Skin of body (tissue), 1 donor: ENCODE measurements at regions not wholly inside any gene's neighbourhood (a gene's known extent, or its start where the extent isn't known, plus 50 kb on each side); places are given as distances from the start of the nearest gene placed in this dataset.

Experiments used
- DNase-seq: peaks from one replicate; lab custom pipeline; 2025; lab: John Stamatoyannopoulos, UW

DNA sequence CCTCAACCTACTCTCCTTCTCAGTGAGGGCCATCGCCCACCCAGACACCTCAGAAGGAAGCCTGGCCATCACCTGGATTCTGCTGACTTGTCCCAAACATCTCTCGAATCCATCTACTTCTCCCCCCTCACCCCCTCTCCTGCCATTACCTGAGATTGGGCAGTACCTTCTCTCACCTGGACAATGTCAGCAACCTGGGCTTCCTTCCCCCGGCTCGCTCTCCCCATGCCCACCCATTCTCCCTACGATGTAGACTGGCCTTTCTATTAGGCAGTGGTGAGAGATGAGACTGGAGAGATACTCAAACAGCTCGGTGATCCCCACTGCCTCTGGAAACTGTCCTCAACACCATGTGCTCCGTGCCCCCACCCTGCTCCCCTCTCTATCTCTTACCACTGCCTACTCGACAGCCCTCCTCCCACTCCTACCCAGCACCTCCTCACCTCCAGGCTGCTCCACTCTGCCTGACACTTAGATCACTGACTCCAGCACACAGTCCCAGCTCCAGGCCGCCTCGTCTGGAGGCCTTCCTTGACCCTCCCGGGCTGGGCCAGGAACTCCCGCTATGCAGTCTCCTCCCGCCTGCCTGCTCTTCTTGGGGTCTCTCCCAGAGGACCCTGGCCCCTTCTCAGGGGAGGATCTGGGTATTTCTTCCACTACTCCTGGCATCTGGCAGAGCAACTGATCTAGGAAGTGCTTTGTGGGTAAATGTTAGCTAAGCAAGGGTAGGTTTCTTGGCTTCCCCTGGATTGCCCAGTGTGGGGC is 235.8 kb upstream of the NLRP1 start:
- no peak for DNase-seq

DNA sequence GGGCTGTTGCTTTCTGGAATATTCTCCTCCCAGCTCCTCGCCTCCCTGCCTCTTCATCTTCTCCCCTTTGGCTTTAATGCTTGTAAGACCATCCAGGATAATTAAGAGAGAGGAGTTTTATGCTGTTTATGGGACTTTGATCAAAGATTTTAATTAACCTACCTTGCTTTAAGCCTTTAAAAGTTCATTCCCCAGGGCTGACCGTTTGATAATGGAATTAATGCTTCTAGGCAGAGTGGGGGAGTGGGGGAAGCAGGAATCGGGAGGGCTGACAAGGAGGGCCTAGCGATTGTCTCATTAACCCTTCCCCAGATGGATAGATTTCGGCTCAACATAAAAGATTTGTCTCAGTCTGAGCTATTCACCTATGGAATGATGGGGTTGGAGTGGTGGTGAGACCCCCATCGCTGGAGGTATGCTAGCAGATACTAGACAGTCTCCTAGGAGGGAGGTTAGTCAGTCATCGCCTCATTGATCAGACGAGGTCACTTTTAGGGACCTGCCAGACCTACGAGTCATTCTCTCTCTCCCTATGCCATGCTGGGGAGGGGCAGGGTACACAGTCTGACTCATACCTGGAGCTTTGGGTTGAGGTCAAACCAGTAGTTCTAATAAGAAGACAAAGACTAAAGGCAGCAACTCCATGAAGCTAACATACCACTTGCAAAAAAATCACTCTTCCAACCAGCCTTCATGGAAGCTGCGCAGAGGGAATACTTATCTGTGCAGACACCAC is 236.6 kb upstream of the NLRP1 start:
- DNase-seq = no peak

DNA sequence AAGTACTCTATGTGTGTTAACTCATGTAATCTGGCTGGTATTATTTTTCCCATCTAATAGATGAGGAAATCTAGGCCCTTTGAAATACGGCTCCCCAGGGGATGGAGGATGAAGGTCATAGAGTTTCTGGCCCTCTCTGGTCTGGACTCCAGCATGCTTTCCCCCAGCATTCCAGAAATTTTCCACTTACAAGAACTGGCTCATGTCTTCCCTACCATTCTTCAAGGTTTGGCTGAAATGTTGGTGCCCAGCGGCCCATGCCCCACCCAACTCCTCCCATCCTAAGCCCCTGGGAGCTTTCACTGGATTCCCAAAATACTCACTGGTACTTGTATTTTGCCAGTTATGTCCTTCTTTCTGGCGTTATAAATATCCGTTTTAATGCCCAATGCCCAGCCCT is 237.5 kb upstream of the NLRP1 start:
- no peak for DNase-seq

DNA sequence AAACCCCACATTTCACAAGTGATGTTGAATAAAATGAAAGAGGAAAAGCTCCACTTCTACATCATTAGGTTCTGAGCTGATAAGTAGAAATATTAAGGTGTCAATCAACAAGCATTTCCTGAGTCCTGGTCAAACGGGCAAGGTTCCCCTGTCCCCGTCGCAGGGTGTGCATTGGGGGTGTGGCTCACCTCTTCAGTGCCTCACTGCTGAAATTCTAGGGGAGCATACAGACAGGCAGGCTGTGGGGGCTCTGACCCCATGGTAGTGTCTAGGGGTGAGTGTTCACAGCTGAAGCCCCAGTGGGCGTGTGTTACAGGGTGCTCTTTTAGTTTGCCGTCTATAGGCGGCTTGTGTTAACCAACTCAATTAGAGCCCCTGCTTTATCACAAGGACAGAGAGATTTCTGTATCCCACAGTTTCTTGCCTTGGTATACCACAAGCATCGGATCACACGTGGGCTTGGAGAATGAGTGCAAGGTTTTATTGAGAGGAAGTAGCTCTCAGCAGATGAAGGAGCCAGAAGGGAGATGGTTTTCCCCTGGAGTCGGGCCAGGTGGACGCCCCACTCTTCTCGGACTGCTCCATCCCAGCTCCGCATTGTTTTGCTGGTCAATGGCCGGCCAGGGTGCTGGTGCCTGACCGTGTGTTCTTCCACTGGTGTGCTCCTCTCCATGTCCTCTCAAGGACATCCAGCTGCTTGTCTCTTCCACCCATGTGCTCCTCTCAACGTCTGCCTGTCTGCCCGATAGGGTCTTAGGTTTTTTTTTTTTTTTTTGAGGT is 238.2 kb upstream of the NLRP1 start:
- DNase-seq = no peak

DNA sequence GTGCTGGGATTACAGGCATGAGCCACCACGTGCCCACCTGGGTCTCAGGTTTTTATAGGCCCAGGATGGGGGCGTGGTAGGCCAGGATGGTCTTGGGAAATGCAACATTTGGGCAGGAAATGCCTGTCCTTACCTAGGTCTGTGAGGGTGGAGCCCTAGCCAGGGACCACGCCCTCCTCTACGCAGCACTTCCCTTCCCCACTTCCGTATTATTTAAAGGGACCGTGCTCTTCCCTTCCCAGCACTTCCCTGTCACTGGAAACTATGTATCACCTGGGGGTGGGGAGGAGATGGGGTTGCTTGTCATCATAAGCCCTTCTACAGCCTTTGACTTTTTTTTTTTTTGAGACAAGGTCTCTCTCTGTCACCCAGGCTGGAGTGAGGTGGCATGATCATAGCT is 238.9 kb upstream of the NLRP1 start:
- DNase-seq = no peak

DNA sequence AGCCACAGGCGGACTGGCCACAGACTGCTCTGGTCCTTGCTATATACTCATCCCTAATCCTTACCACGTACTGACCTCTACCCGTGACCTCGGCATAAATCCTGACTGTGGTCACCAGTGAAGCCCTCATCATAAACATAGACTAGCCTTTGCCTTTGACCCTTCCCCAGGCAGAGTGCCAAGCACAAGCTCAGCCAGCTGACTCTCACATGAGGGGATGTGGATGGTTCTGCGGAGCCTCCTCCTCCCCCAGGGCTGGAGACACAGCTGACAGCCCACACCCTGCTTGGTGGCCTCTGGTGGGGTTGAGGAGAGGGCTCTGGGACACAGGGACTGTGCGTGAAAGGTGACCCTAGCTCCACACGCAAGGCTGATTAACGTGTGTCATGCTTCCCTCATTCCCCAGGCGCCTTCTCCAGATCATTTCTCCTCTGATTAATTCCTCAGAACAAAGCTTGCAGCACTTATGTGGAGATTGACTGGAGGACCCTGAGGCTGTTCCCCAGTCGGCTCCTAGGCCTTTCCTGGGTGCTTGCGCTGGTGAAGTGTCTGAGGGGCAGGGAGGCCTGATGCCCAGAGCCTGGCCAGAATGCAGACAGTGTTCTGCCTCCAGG is 241.5 kb upstream of the NLRP1 start:
- DNase-seq = no peak

DNA sequence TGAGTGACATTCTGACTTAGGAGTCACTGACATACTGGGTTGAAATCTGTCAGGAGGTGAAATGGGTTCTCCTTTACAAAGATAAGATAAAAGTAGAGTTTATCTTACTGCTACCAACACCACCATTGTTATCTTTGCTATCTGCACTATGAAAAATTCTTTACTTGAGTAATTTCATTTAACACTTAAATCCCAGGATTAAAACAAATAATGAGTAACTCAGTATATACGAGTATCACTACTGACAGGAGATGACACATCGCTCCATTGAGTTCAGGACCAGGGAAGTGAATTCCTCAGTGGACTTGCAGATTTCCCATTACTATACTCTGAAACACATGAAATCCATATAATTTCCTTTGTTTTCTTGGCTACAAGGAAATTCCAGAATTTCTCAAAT is 242.1 kb upstream of the NLRP1 start:
- no peak for DNase-seq

DNA sequence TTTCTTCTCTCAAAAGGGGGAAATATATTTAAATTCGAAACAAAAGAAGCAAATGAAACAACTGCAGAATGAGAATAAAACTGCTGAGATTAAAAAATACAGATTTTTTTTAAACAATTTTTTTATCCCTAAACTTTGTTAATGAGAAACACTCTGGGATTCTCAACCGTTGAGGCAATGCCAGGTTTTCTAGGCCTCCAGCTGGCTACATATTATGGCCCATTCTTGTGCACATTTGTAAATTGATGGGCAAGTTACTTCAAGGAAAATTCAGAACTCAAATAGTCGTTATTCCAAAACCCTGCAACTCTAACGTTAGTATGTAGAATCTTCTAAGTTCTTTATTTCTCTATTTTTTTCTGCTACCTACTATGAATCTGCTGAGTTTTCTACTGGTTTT is 239.3 kb upstream of the WSCD1 start:
- no peak for DNase-seq

DNA sequence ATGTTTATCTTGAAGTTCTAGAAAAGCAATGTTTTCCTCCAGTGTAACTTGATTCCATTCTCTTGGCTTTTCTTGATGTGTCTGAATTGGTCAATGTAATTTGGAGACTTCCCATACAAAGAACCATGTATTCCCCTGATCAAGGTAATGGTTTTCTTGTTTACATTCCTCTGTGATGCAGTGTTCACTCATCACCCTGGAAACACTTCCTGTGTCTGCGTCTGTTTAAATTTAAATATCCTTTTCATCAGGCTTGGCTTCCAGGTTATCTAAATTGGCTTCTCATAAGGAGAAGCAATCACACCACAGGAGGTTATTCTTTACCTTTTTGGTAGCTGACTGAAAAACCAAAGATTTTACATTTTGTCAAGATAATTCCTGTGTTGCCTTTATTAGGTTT is 237.3 kb upstream of the WSCD1 start:
- DNase-seq = no peak

DNA sequence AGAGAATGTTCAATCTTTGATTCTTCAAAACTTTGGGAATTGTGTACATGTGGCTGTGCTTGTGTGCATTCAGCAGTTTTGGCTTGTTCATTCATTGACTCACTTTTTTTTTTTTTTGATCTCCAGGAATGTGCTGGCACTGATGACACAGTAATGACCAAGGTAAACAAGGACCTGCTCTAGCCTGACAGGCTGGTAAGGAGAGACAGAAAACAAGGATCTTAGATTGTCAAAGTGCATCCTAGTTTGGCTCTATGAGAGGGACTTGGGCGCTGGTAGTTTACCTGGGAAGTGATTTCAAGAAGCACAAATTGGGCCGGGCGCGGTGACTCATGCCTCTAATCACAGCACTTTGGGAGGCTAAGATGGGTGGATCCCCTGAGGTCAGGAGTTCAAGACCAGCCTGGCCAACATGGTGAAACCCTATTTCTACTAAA is 233.1 kb upstream of the WSCD1 start:
- no peak for DNase-seq

DNA sequence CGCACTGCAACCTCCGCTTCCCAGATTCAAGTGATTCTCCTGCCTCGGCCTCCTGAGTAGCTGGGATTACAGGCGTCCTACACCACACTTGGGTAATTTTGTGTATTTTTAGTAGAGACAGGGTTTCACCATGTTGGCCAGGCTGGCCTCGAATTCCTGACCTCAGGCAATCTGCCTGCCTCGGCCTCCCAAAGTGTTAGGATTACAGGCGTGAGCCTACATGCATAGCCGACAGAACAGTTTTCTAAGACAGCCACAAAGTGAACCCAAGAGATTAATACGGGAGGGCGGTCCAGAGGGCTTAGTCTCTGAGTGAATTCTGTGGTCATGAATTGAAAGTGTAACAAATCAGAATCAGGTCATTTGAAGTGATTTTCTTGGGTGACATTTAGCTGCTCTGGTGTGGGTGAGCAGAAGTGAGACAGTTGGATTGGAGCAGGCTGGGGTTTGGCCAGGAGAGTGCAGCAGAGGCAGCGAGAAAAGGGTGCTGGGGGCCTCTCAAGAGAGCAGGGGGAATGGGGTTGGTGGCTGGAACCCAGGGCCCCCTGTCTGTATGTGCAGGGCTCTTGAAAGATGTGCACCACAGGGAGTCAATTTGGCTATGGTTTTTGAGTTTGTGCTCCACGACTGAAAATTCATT is 231.4 kb upstream of the WSCD1 start:
- no peak for DNase-seq

DNA sequence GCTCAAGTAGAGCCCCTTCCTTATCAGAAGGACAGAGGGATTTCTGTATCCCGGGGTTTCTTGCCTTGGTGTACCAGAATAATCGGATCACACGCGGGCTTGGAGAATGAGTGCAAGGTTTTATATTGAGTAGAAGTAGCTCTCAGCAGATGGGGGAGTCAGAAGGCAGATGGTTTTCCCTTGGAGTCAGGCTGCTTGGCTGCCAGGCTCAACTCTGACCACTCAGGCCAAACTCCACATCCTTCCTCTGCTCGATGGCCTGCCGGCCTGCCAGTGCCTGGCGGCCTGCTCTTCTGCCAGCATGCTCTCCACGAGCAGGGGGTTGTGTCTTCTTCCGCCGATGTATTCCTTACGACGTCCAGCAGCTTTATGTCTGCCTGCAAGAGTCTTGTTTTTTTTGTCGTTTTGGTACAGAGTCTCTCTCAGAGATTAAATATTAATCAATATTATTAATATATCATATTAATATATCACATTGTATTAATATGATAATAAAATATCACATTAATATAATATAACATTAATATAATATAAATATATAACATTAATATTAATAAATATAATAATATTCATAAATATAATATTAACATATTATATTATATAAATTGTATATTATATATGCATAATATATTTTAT is 229.2 kb upstream of the WSCD1 start:
- no peak for DNase-seq

DNA sequence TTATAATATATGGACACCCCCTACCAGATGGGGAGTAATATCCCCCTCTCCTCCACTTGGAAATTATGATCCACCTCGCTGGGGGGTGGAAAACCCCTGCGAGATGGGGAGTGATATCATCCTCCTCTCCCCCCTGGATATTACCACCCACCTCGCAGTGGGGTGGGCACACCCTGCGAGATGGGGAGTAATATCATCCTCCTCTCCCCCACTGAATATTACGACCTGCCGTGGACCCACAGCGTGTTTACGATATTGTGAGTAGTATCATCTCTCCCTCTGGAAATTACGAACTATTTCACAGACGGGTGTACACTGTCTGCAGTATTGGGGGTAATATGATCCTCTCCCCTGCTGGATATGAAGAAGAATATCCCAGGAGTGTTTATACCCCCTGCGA is 228.3 kb upstream of the WSCD1 start:
- no peak for DNase-seq

DNA sequence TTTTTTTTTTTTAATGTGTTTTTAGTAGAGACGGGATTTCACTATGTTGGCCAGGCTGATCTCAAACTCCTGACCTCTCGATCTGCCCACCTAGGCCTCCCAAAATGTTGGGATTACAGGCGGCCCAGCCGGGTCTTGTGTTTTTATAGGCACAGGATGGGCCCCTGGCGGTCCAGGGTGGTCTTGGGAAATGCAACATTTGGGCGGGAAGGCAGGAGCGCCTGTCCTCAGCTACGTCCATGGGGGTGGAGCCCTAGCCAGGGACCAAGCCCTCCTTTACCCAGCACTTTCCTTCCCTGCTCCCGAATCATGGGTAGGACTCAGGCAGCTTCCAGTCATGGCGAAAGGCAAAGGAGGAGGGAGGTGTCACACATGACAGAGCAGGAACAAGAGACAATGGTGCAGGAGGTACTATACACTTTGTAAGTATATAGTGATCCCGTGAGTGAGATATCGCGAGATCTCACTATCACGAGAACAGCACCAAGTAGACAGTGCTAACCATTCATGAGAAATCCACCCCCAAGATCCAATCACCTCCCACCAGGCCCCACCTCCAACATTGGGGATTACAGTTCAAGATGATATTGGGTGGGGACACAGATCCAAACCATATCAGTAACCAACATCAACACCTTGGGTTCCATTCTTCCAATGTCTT is 226.7 kb upstream of the WSCD1 start:
- no peak for DNase-seq

DNA sequence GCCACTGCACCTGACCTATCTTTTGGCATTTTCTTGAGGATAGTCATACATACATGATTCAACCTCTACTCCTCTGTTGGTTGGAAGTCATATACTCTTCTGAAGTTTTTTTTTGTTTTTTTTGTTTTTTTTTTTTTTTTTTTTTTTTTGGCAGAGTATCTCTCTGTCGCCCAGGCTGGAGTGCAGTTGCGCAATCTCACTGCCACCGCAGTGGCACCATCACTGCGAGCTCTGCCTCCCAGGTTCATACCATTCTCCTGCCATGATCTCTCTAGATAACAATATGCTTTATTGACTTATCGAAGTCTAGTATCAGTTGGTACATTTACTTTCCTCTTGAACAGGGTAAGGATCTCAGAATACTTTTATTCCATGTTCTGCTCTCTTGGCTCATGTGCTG is 224.2 kb upstream of the WSCD1 start:
- no peak for DNase-seq

DNA sequence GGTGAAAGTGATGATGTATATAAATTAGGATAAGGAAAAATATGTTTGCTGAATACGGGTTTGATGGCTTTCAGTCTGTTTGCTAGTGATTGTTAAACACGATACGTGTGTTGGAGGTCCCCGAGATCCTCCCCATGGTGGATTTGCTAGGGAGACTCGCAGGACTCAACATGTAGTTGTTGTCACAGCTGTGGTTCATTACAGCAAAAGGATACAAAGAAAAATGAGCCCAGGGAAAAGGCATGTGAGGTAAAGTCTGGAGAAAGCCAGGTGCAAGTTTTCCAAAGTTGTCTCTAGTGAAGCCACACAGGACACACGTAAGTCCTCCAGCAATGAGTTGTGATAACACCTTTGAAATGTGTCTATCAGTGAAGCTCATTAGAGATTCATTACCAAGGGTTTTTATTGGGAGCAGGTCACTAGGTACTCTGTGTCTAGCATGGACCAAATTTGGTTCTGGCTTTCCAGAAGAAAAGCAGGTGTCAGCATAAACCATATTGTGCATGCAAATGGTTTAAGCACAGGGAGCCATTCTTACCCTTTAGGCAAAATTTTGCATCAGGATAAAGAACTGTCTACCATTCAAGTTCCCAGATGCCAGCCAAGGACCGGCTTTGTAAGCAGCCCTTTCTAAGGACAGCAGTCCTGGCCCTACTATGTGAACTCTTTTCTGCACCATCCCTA is 215.2 kb upstream of the WSCD1 start:
- DNase-seq = no peak

DNA sequence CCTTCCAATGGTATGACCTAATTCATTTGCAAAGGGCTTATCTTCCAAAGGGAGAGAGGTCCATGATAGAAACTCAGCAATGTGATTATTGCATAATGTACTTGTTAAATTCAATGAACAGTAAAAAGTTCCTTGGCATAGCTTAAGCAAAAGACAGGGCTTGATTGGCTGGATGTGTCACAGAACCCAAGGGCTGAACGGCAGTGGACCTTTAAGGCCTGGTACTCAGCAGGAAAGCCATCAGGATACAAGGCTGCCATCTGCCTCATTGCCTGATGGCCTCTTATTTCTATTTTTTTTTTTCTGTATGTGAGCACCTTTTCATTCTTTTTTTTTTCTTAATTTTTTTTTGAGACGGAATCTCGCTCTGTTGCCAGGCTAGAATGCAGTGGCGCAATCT is 208.9 kb upstream of the WSCD1 start:
- DNase-seq = no peak

DNA sequence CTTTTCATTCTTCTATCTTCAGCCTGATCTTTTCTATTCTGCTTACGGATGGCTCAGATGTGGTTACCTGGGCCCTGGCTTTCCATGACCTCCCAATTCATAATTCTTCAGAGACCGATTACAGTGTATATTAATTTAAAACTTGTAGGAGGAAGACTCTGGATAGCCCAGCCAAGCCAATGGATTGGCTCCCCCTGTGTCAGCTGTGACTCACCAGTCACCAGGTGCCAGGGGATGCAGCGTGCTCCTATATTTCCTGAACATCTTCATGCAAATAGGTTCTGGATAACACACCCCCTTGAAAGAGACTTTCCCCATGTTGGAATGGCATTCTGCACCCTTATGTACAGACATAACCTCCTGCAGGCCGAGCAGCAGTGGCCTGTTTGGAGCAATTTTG is 208.3 kb upstream of the WSCD1 start:
- no peak for DNase-seq

DNA sequence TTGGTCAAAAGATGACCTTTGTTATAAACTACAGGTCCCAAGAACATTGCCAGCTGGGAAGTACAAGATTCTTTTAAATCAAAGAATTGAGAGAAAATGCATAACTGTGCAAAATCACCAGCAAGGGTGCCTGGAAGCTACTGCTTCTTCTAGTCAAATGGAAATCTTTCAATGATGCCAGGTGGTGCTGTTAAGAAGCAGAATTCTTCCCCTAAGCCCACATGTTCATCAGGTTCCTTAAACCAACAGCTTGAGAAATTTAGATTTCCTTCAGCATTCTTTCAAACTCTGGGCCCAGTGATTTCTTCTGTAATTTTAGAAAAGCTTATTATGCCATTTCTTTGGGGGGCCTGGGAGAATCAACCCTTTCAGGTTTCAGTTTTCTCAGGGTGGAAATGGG is 207.8 kb upstream of the WSCD1 start:
- no peak for DNase-seq
